ENCODE measurements at regions not wholly inside any gene's neighbourhood (a gene's known extent, or its start where the extent isn't known, plus 50 kb on each side); places are given as distances from the start of the nearest gene placed in this dataset.

- Histone ChIP-seq H3K27ac (ENCODE audit: low read length) (no peak overlapping the region), H3K4me3 (ENCODE audit: low read length) (no peak overlapping the region), H3K9me3 (ENCODE audit: insufficient read depth, low read depth, low read length) (no peaks in the 10 kb centered on the region), H3K9ac (ENCODE audit: low read depth, low read length) (no peak overlapping the region), H3K27me3 (ENCODE audit: insufficient read depth, low read length) (no peaks in the 10 kb centered on the region), H3K36me3 (ENCODE audit: insufficient read depth, low read depth, low read length) (no peaks in the 10 kb centered on the region), H3K4me1 (ENCODE audit: insufficient read depth, low read length) (no peaks in the 10 kb centered on the region)
These were observed 148.8 kb upstream of the SALL3 start for GRCh38 chr18:78830826-78831225.

- H3K9ac ChIP-seq (ENCODE audit: low read depth, low read length), result no peak overlapping the region
- no peaks in the 10 kb centered on the region for H3K36me3 ChIP-seq (ENCODE audit: insufficient read depth, low read depth, low read length)
- no peak overlapping the region for H3K27ac ChIP-seq (ENCODE audit: low read length)
- no peaks in the 10 kb centered on the region for H3K27me3 ChIP-seq (ENCODE audit: insufficient read depth, low read length)
- no peaks in the 10 kb centered on the region for H3K4me1 ChIP-seq (ENCODE audit: insufficient read depth, low read length)
- H3K9me3 ChIP-seq (ENCODE audit: insufficient read depth, low read depth, low read length), result no peaks in the 10 kb centered on the region
- no peak overlapping the region for H3K4me3 ChIP-seq (ENCODE audit: low read length)
These were observed 148.0 kb upstream of the SALL3 start for GRCh38 chr18:78831603-78832002.

GRCh38 chr18:78833833-78834232 lies 145.8 kb upstream of the SALL3 start:
- Histone ChIP-seq H3K9ac (ENCODE audit: low read depth, low read length) (no peak overlapping the region), H3K27ac (ENCODE audit: low read length) (no peak overlapping the region), H3K4me1 (ENCODE audit: insufficient read depth, low read length) (no peaks in the 10 kb centered on the region), H3K36me3 (ENCODE audit: insufficient read depth, low read depth, low read length) (no peaks in the 10 kb centered on the region), H3K9me3 (ENCODE audit: insufficient read depth, low read depth, low read length) (no peaks in the 10 kb centered on the region), H3K4me3 (ENCODE audit: low read length) (no peak overlapping the region), H3K27me3 (ENCODE audit: insufficient read depth, low read length) (no peaks in the 10 kb centered on the region)

GRCh38 chr18:78836838-78837237 lies 142.8 kb upstream of the SALL3 start:
- Histone ChIP-seq H3K9me3 (ENCODE audit: insufficient read depth, low read depth, low read length) (no peaks in the 10 kb centered on the region), H3K27ac (ENCODE audit: low read length) (no peak overlapping the region), H3K27me3 (ENCODE audit: insufficient read depth, low read length) (no peaks in the 10 kb centered on the region), H3K9ac (ENCODE audit: low read depth, low read length) (no peak overlapping the region), H3K4me3 (ENCODE audit: low read length) (no peak overlapping the region), H3K4me1 (ENCODE audit: insufficient read depth, low read length) (no peaks in the 10 kb centered on the region), H3K36me3 (ENCODE audit: insufficient read depth, low read depth, low read length) (no peaks in the 10 kb centered on the region)

GRCh38 chr18:78837754-78838153 lies 141.9 kb upstream of the SALL3 start:
- Histone ChIP-seq H3K36me3 (ENCODE audit: insufficient read depth, low read depth, low read length) (no peaks in the 10 kb centered on the region), H3K27me3 (ENCODE audit: insufficient read depth, low read length) (no peaks in the 10 kb centered on the region), H3K4me1 (ENCODE audit: insufficient read depth, low read length) (no peaks in the 10 kb centered on the region), H3K27ac (ENCODE audit: low read length) (no peak overlapping the region), H3K9ac (ENCODE audit: low read depth, low read length) (no peak overlapping the region), H3K9me3 (ENCODE audit: insufficient read depth, low read depth, low read length) (no peaks in the 10 kb centered on the region), H3K4me3 (ENCODE audit: low read length) (no peak overlapping the region)

GRCh38 chr18:78838183-78838582 lies 141.4 kb upstream of the SALL3 start:
- Histone ChIP-seq H3K9ac (ENCODE audit: low read depth, low read length) (no peak overlapping the region), H3K4me3 (ENCODE audit: low read length) (no peak overlapping the region), H3K36me3 (ENCODE audit: insufficient read depth, low read depth, low read length) (no peaks in the 10 kb centered on the region), H3K27me3 (ENCODE audit: insufficient read depth, low read length) (no peaks in the 10 kb centered on the region), H3K4me1 (ENCODE audit: insufficient read depth, low read length) (no peaks in the 10 kb centered on the region), H3K9me3 (ENCODE audit: insufficient read depth, low read depth, low read length) (no peaks in the 10 kb centered on the region), H3K27ac (ENCODE audit: low read length) (no peak overlapping the region)

GRCh38 chr18:78849046-78849445 lies 130.6 kb upstream of the SALL3 start:
- Histone ChIP-seq H3K4me3 (ENCODE audit: low read length) (no peak overlapping the region), H3K9me3 (ENCODE audit: insufficient read depth, low read depth, low read length) (peaks cover 19% of the 10 kb centered on the region), H3K27me3 (ENCODE audit: insufficient read depth, low read length) (no peaks in the 10 kb centered on the region), H3K36me3 (ENCODE audit: insufficient read depth, low read depth, low read length) (no peaks in the 10 kb centered on the region), H3K4me1 (ENCODE audit: insufficient read depth, low read length) (no peaks in the 10 kb centered on the region), H3K27ac (ENCODE audit: low read length) (no peak overlapping the region), H3K9ac (ENCODE audit: low read depth, low read length) (no peak overlapping the region)

- Histone ChIP-seq H3K4me3 (ENCODE audit: low read length) (no peak overlapping the region), H3K27me3 (ENCODE audit: insufficient read depth, low read length) (no peaks in the 10 kb centered on the region), H3K4me1 (ENCODE audit: insufficient read depth, low read length) (no peaks in the 10 kb centered on the region), H3K36me3 (ENCODE audit: insufficient read depth, low read depth, low read length) (no peaks in the 10 kb centered on the region), H3K9me3 (ENCODE audit: insufficient read depth, low read depth, low read length) (peaks cover 19% of the 10 kb centered on the region), H3K9ac (ENCODE audit: low read depth, low read length) (no peak overlapping the region), H3K27ac (ENCODE audit: low read length) (no peak overlapping the region)
These were observed 130.2 kb upstream of the SALL3 start for GRCh38 chr18:78849458-78849857.

GRCh38 chr18:78853341-78853740 lies 126.3 kb upstream of the SALL3 start:
- Histone ChIP-seq H3K27me3 (ENCODE audit: insufficient read depth, low read length) (no peaks in the 10 kb centered on the region), H3K27ac (ENCODE audit: low read length) (no peak overlapping the region), H3K4me3 (ENCODE audit: low read length) (no peak overlapping the region), H3K4me1 (ENCODE audit: insufficient read depth, low read length) (no peaks in the 10 kb centered on the region), H3K36me3 (ENCODE audit: insufficient read depth, low read depth, low read length) (no peaks in the 10 kb centered on the region), H3K9me3 (ENCODE audit: insufficient read depth, low read depth, low read length) (peaks cover 15% of the 10 kb centered on the region), H3K9ac (ENCODE audit: low read depth, low read length) (no peak overlapping the region)

GRCh38 chr18:78855188-78855587 lies 124.4 kb upstream of the SALL3 start:
- no peaks in the 10 kb centered on the region for H3K36me3 ChIP-seq (ENCODE audit: insufficient read depth, low read depth, low read length)
- no peak overlapping the region for H3K4me3 ChIP-seq (ENCODE audit: low read length)
- no peaks in the 10 kb centered on the region for H3K27me3 ChIP-seq (ENCODE audit: insufficient read depth, low read length)
- no peaks in the 10 kb centered on the region for H3K4me1 ChIP-seq (ENCODE audit: insufficient read depth, low read length)
- H3K9me3 ChIP-seq (ENCODE audit: insufficient read depth, low read depth, low read length), result peaks cover 15% of the 10 kb centered on the region
- no peak overlapping the region for H3K27ac ChIP-seq (ENCODE audit: low read length)
- H3K9ac ChIP-seq (ENCODE audit: low read depth, low read length), result no peak overlapping the region

- Histone ChIP-seq H3K9ac (ENCODE audit: low read depth, low read length) (no peak overlapping the region), H3K4me1 (ENCODE audit: insufficient read depth, low read length) (no peaks in the 10 kb centered on the region), H3K27ac (ENCODE audit: low read length) (no peak overlapping the region), H3K36me3 (ENCODE audit: insufficient read depth, low read depth, low read length) (no peaks in the 10 kb centered on the region), H3K9me3 (ENCODE audit: insufficient read depth, low read depth, low read length) (peaks cover 4% of the 10 kb centered on the region; the same call in 1 of the 2 replicates), H3K27me3 (ENCODE audit: insufficient read depth, low read length) (no peaks in the 10 kb centered on the region), H3K4me3 (ENCODE audit: low read length) (no peak overlapping the region)
These were observed 122.9 kb upstream of the SALL3 start for GRCh38 chr18:78856569-78857313.

- H3K27me3 ChIP-seq (ENCODE audit: insufficient read depth, low read length), result no peaks in the 10 kb centered on the region
- no peaks in the 10 kb centered on the region for H3K36me3 ChIP-seq (ENCODE audit: insufficient read depth, low read depth, low read length)
- H3K9ac ChIP-seq (ENCODE audit: low read depth, low read length), result no peak overlapping the region
- no peaks in the 10 kb centered on the region for H3K4me1 ChIP-seq (ENCODE audit: insufficient read depth, low read length)
- no peaks in the 10 kb centered on the region for H3K9me3 ChIP-seq (ENCODE audit: insufficient read depth, low read depth, low read length)
- no peak overlapping the region for H3K4me3 ChIP-seq (ENCODE audit: low read length)
- no peak overlapping the region for H3K27ac ChIP-seq (ENCODE audit: low read length)
These were observed 122.1 kb upstream of the SALL3 start for GRCh38 chr18:78857314-78858150.
